Keratinocyte (primary cell): ENCODE measurements at regions not wholly inside any gene's neighbourhood (a gene's known extent, or its start where the extent isn't known, plus 50 kb on each side); places are given as distances from the start of the nearest gene placed in this dataset.

Source experiments
- EZH2 ChIP-seq: IDR thresholded peaks from one replicate; pipeline ENCODE4 v1.6.1; 2012; ENCODE audit warnings: inconsistent platforms, mild to moderate bottlenecking, low read length, moderate library complexity
- TF ChIP-seq, protein P1 (sequence below), 3 experiments: IDR thresholded peaks in 1 of 3; conservative IDR thresholded peaks in 1 of 3; optimal IDR thresholded peaks in 1 of 3; 2 replicates in 2 of 3; 3 replicates in 1 of 3; pipeline versions ENCODE3 to v1.5.1; 2011; ENCODE audit warnings: low read length in 3 of 3, mild to moderate bottlenecking in 3 of 3, moderate library complexity in 2 of 3, control low read depth in 1 of 3, inconsistent platforms in 1 of 3; ENCODE audit not compliant: insufficient read depth in 2 of 3; ENCODE audit errors: extremely low read depth in 1 of 3

DNA sequence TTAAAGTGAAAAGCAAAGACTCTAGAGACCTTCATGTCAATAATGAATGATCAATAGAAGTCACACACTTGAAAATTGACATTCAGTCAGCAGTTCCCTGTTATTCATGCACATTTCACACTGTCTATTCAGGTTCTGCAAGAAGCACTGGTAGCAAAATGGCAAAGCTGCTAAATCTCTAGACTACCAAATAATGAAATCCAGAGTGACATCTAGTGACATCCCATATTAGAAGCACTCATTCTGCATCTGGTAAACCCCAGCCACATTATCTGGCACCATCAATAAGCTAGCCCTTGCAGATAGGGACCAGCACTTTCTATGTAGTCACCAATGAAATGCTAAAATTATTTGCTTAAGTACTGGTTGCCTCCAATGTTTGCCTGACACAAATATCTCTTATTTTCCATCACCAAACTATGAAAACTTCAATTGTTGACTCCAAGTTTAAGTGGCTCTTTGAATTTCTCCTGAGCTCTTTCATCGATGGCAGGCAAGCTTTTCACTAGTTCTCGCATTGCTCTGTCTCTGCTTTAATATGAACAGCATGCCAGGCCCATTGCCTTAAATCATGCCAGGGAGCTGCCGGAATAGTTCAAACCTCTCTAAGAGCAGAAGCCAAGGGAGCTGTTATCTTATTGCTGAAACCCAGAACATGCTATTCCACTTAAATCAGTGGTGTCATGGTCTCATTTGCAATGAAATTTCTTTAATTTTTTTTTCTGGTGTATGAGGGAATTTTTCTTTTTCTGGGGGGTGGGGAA lies 409.9 kb downstream of the MZT1 start:
- TF ChIP-seq, protein P1, sequence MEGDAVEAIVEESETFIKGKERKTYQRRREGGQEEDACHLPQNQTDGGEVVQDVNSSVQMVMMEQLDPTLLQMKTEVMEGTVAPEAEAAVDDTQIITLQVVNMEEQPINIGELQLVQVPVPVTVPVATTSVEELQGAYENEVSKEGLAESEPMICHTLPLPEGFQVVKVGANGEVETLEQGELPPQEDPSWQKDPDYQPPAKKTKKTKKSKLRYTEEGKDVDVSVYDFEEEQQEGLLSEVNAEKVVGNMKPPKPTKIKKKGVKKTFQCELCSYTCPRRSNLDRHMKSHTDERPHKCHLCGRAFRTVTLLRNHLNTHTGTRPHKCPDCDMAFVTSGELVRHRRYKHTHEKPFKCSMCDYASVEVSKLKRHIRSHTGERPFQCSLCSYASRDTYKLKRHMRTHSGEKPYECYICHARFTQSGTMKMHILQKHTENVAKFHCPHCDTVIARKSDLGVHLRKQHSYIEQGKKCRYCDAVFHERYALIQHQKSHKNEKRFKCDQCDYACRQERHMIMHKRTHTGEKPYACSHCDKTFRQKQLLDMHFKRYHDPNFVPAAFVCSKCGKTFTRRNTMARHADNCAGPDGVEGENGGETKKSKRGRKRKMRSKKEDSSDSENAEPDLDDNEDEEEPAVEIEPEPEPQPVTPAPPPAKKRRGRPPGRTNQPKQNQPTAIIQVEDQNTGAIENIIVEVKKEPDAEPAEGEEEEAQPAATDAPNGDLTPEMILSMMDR (optimal IDR thresholded peaks at IDR 0.05 in 1 of 3, IDR thresholded peaks at IDR 0.05 in 1 of 3, conservative IDR thresholded peaks at IDR 0.05 in 1 of 3; ENCODE audit: extremely low read depth in 1 of 3, insufficient read depth in 2 of 3, low read length in 3 of 3): no peak
- no peak for TF ChIP-seq EZH2
